GM19452 (cell line): ENCODE measurements at regions not wholly inside any gene's neighbourhood (a gene's known extent, or its start where the extent isn't known, plus 50 kb on each side); places are given as distances from the start of the nearest gene placed in this dataset.

Experiments
- ATAC-seq: cut with Tn5 transposase; IDR thresholded peaks from one replicate; pipeline ENCODE4 v1.9.1; 2021; ENCODE audit not compliant: unreplicated experiment

DNA sequence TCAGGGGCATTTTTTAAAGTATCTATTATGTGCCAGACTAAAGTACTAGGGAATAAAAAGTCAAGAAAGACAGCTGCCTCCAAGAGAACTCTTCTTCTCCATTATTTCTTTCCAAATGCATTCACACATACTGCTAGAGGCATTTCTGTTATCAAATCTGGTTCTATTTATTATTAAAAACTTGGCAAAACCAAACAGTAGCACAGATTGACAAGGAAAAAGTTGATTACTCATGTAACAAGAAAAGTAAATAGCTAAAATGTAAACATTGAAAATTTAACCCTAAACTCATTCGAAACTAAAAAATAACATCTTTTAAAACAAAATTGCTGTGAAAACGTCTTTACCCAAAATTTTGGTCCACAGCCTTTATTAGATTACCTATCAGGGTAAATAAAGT is 132.9 kb upstream of the GUCY1A2 start:
- ATAC-seq = no peak

DNA sequence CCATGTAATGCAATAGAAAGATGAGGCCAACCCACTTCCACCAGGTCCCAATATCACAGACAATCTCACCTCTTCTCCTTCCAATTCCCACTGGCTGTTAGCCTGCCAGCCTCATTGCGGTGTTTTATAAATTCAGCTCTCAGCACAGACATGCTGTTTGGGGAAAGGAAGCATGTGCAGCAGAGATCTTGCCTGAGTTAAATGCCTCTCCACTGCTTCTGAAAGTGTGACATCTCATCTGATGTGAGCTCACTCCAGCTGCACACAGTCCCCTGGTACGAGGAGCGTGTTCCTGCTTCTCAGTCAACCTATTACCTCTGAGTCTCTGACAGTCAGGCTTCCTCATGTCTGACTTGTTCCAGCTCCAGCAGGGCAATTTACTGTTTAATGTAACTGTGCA is 122.7 kb upstream of the GUCY1A2 start:
- no peak for ATAC-seq

- no peak for ATAC-seq
These were observed 121.1 kb upstream of the GUCY1A2 start for GRCh38 chr11:107139396-107139795.

DNA sequence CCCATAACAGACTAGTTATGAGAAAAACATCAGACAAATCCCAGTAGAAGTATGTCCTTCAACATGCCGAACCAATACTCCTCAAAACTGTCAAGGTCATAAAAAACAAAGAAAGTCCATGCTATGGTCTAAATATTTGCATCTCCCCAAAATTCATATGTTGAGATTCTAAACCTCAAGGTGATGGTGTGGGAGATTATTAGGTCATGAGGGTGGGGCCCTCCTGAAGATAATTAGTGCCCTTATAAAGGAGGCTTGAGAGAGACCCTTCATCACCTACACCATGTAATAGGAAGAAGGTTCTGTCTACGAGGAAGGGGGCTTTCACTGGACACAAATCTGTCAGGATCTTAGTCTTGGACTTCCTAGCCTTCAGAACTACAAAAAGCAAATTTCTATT is 118.6 kb upstream of the GUCY1A2 start:
- ATAC-seq = no peak

DNA sequence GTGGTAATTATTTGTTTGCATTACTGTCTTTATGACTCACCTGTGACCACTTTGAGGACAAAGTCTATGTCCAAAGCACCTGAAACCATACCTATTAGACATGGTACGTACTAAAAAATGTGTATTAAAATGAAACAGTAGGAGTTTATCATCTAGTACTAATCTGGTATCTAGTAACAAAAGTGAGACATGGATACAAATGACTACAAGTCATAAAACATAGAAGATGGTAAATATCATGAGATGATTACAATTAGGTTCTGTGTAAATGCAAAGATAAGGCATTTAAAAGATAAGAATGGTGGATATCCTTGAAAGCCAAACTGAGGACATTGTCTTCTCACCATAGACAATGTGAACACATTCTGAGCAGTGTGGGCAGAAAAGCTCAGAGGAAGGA is 113.5 kb upstream of the GUCY1A2 start:
- no peak for ATAC-seq

DNA sequence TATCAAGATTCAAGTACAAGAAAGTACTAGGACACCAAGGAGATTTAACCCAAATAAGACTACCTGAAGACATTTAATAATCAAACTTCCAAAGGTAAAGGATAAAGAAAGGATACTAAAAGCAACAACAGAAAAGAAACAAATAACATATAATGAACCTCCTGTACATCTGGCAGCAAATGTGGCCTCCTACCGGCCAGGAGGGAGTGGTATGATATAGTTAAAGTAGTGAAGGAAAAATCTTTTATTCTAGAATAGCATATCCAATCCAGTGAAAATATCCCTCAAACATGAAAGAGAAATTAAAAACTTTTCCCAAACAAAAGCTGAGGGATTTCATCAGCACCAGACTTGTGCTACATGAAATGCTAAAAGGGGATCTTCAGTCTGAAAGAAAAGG is 104.7 kb upstream of the GUCY1A2 start:
- no peak for ATAC-seq

GRCh38 chr11:107118025-107118720 is 99.9 kb upstream of the GUCY1A2 start:
- no peak for ATAC-seq

GRCh38 chr11:107116358-107116757 is 98.1 kb upstream of the GUCY1A2 start:
- no peak for ATAC-seq

GRCh38 chr11:107102692-107103477 is 84.6 kb upstream of the GUCY1A2 start:
- ATAC-seq = no peak

- no peak for ATAC-seq
These were observed 74.4 kb upstream of the GUCY1A2 start for GRCh38 chr11:107092667-107093066.

- no peak for ATAC-seq
These were observed 60.1 kb upstream of the GUCY1A2 start for GRCh38 chr11:107078375-107078774.

- no peak for ATAC-seq
These were observed 58.6 kb upstream of the GUCY1A2 start for GRCh38 chr11:107076832-107077231.

GRCh38 chr11:107071129-107071528 is 52.9 kb upstream of the GUCY1A2 start:
- no peak for ATAC-seq
